ENCODE measurements at regions not wholly inside any gene's neighbourhood (a gene's known extent, or its start where the extent isn't known, plus 50 kb on each side); places are given as distances from the start of the nearest gene placed in this dataset.

- Histone ChIP-seq H3K4me3 (no peak overlapping the region), H3K4me2 (no peak overlapping the region), H3K9me3 (replicated peaks in 1 of 11) (peaks cover 14 to 28% (median 18%) of the 10 kb centered on the region in 11 experiments; a peak in 21 of 22 replicates), H3K27me3 (no peaks in the 10 kb centered on the region), H3K27ac (no peak overlapping the region), H3K9ac (no peak overlapping the region), H3K36me3 (no peaks in the 10 kb centered on the region; a peak in 1 of 22 replicates), H4K20me1 (no peaks in the 10 kb centered on the region), H3K4me1 (0 out of 20 replicates have a peak, but pooled peaks cover 0 to 3% (median 0%) of the 10 kb centered on the region in 10 experiments)
- TF ChIP-seq Cebpa-rat (IDR thresholded peaks at IDR 0.05) = no peak
Measured at GRCh38 chr2:177010146-177010545, 202.4 kb upstream of the HNRNPA3 start.

GRCh38 chr2:177010861-177011260 is 201.7 kb upstream of the HNRNPA3 start:
- no peak for TF ChIP-seq Cebpa-rat (IDR thresholded peaks at IDR 0.05)
- Histone ChIP-seq H3K4me3 (no peak overlapping the region), H3K4me1 (0 out of 20 replicates have a peak, but pooled peaks cover 0 to 3% (median 0%) of the 10 kb centered on the region in 10 experiments), H3K27ac (no peak overlapping the region), H3K9me3 (replicated peaks in 1 of 11) (peaks cover 14 to 25% (median 18%) of the 10 kb centered on the region in 11 experiments; a peak in 21 of 22 replicates), H3K4me2 (no peak overlapping the region), H4K20me1 (no peaks in the 10 kb centered on the region), H3K36me3 (no peaks in the 10 kb centered on the region; a peak in 1 of 22 replicates), H3K27me3 (no peaks in the 10 kb centered on the region), H3K9ac (no peak overlapping the region)

GRCh38 chr2:177014946-177015345 is 197.6 kb upstream of the HNRNPA3 start:
- Histone ChIP-seq H3K9ac (no peak overlapping the region), H3K9me3 (replicated peaks in 1 of 11) (no peaks in the 10 kb centered on the region), H3K27ac (no peak overlapping the region), H3K36me3 (no peaks in the 10 kb centered on the region), H3K27me3 (no peaks in the 10 kb centered on the region), H3K4me2 (no peak overlapping the region), H4K20me1 (no peaks in the 10 kb centered on the region), H3K4me3 (no peak overlapping the region), H3K4me1 (no peaks in the 10 kb centered on the region)
- TF ChIP-seq Cebpa-rat (IDR thresholded peaks at IDR 0.05) = no peak

GRCh38 chr2:177015356-177015923 is 197.2 kb upstream of the HNRNPA3 start:
- Histone ChIP-seq H3K27me3 (no peaks in the 10 kb centered on the region), H3K9ac (no peak overlapping the region), H3K27ac (no peak overlapping the region), H3K4me2 (no peak overlapping the region), H3K36me3 (no peaks in the 10 kb centered on the region), H4K20me1 (no peaks in the 10 kb centered on the region), H3K4me1 (no peaks in the 10 kb centered on the region), H3K9me3 (replicated peaks in 1 of 11) (no peaks in the 10 kb centered on the region), H3K4me3 (no peak overlapping the region)
- TF ChIP-seq Cebpa-rat (IDR thresholded peaks at IDR 0.05) = no peak

- no peaks in the 10 kb centered on the region for H3K27me3 ChIP-seq
- peaks cover 0 to 9% (median 0%) of the 10 kb centered on the region in 11 experiments; a peak in 1 of 22 replicates for H3K9me3 ChIP-seq (replicated peaks in 1 of 11)
- H3K9ac ChIP-seq = no peak overlapping the region
- no peaks in the 10 kb centered on the region for H3K36me3 ChIP-seq
- H3K4me1 ChIP-seq = no peaks in the 10 kb centered on the region
- no peak overlapping the region for H3K27ac ChIP-seq
- no peak overlapping the region for H3K4me3 ChIP-seq
- H4K20me1 ChIP-seq = no peaks in the 10 kb centered on the region
- TF ChIP-seq Cebpa-rat (IDR thresholded peaks at IDR 0.05) = no peak
- H3K4me2 ChIP-seq = no peak overlapping the region
Measured at GRCh38 chr2:177020524-177021119, 192.0 kb upstream of the HNRNPA3 start.

- Histone ChIP-seq H3K4me3 (no peak overlapping the region), H3K4me1 (no peaks in the 10 kb centered on the region), H4K20me1 (no peaks in the 10 kb centered on the region), H3K36me3 (no peaks in the 10 kb centered on the region), H3K27me3 (no peaks in the 10 kb centered on the region), H3K9ac (no peak overlapping the region), H3K27ac (no peak overlapping the region), H3K9me3 (replicated peaks in 1 of 11) (peaks cover 0 to 9% (median 0%) of the 10 kb centered on the region in 11 experiments; a peak in 1 of 22 replicates), H3K4me2 (no peak overlapping the region)
- TF ChIP-seq Cebpa-rat (IDR thresholded peaks at IDR 0.05) = no peak
Measured at GRCh38 chr2:177021706-177022343, 190.8 kb upstream of the HNRNPA3 start.

- H4K20me1 ChIP-seq = no peaks in the 10 kb centered on the region
- peaks cover 0 to 9% (median 0%) of the 10 kb centered on the region in 11 experiments; a peak in 1 of 22 replicates for H3K9me3 ChIP-seq (replicated peaks in 1 of 11)
- H3K27me3 ChIP-seq = no peaks in the 10 kb centered on the region
- no peak overlapping the region for H3K9ac ChIP-seq
- H3K4me2 ChIP-seq = no peak overlapping the region
- no peak overlapping the region for H3K4me3 ChIP-seq
- no peaks in the 10 kb centered on the region for H3K36me3 ChIP-seq
- H3K4me1 ChIP-seq = no peaks in the 10 kb centered on the region
- H3K27ac ChIP-seq = no peak overlapping the region
- TF ChIP-seq Cebpa-rat (IDR thresholded peaks at IDR 0.05) = no peak
Measured at GRCh38 chr2:177024765-177025164, 187.8 kb upstream of the HNRNPA3 start.

- Histone ChIP-seq H3K36me3 (no peaks in the 10 kb centered on the region), H3K27me3 (no peaks in the 10 kb centered on the region), H3K9me3 (replicated peaks in 1 of 11) (peaks cover 0 to 9% (median 0%) of the 10 kb centered on the region in 11 experiments; a peak in 1 of 22 replicates), H4K20me1 (no peaks in the 10 kb centered on the region; a peak in 1 of 22 replicates), H3K4me1 (no peaks in the 10 kb centered on the region), H3K27ac (no peak overlapping the region), H3K9ac (no peak overlapping the region), H3K4me3 (no peak overlapping the region), H3K4me2 (no peak overlapping the region)
- TF ChIP-seq Cebpa-rat (IDR thresholded peaks at IDR 0.05) = no peak
Measured at GRCh38 chr2:177026253-177026652, 186.3 kb upstream of the HNRNPA3 start.

- H3K4me2 ChIP-seq = no peak overlapping the region
- H3K27me3 ChIP-seq = no peaks in the 10 kb centered on the region
- H3K9me3 ChIP-seq (replicated peaks in 1 of 11) = peaks cover 0 to 9% (median 0%) of the 10 kb centered on the region in 11 experiments; a peak in 1 of 22 replicates
- H3K9ac ChIP-seq = no peak overlapping the region
- H4K20me1 ChIP-seq = no peaks in the 10 kb centered on the region; a peak in 1 of 22 replicates
- no peaks in the 10 kb centered on the region for H3K36me3 ChIP-seq
- no peak for TF ChIP-seq Cebpa-rat (IDR thresholded peaks at IDR 0.05)
- H3K4me3 ChIP-seq = no peak overlapping the region
- H3K4me1 ChIP-seq = no peaks in the 10 kb centered on the region
- H3K27ac ChIP-seq = no peak overlapping the region
Measured at GRCh38 chr2:177026956-177027355, 185.6 kb upstream of the HNRNPA3 start.
